Natural killer cell (primary cell): ENCODE measurements at regions not wholly inside any gene's neighbourhood (a gene's known extent, or its start where the extent isn't known, plus 50 kb on each side); places are given as distances from the start of the nearest gene placed in this dataset.
"Not testable (repeated sequence)": the region's sequence is repeated elsewhere in the genome, so short reads cannot be mapped to it uniquely, and the experiment has no call there.

Experiments
- ATAC-seq, 3 donors: fragments of 150-1000 bp in 2 of 3; fragments of 200-7000 bp in 1 of 3; cut with Tn5 transposase; 1 replicate in 1 of 3; 2 replicates in 2 of 3; pipeline ENCODE4 v1.10.0; 2021; ENCODE audit warnings: mild to moderate bottlenecking in 2 of 3, moderate library complexity in 2 of 3
- DNase-seq, 2 donors: peaks; one replicate each; pipeline versions ENCODE4 v3.0.0 to v3.0.0-alpha.2; 2013 to 2021; ENCODE audit warnings: mixed read lengths in 1 of 2
- H3K27ac ChIP-seq: one replicate; pipeline ENCODE4 v1.5.1; 2013; ENCODE audit warnings: mild to moderate bottlenecking, low read length
- H3K27me3 ChIP-seq: one replicate; pipeline ENCODE4 v1.6.1; 2013; ENCODE audit warnings: low read length; ENCODE audit not compliant: control insufficient read depth, insufficient read depth
- H3K36me3 ChIP-seq: one replicate; pipeline ENCODE4 v1.6.1; 2013; ENCODE audit warnings: low read length; ENCODE audit not compliant: control insufficient read depth, insufficient read depth
- H3K4me1 ChIP-seq: one replicate; pipeline ENCODE4 v1.6.1; 2013; ENCODE audit warnings: low read length; ENCODE audit not compliant: control insufficient read depth, insufficient read depth
- H3K4me3 ChIP-seq: one replicate; pipeline ENCODE4 v1.5.1; 2013; ENCODE audit warnings: low read length
- H3K9me3 ChIP-seq: one replicate; pipeline ENCODE4 v1.6.1; 2013; ENCODE audit warnings: low read length; ENCODE audit not compliant: control insufficient read depth, insufficient read depth
- H3K27ac Mint-ChIP-seq, 2 donors: one replicate each; pipeline ENCODE4 v1.8.0; 2022; ENCODE audit warnings: mild to moderate bottlenecking in 2 of 2, mixed read lengths in 2 of 2, moderate library complexity in 1 of 2
- H3K27me3 Mint-ChIP-seq, 2 donors: one replicate each; pipeline ENCODE4 v1.8.0; 2022; ENCODE audit warnings: low read depth in 2 of 2, mixed read lengths in 2 of 2
- H3K36me3 Mint-ChIP-seq: one replicate; pipeline ENCODE4 v1.8.0; 2022; ENCODE audit warnings: mixed read lengths
- H3K4me1 Mint-ChIP-seq, 2 donors: one replicate each; pipeline ENCODE4 v1.8.0; 2022; ENCODE audit warnings: mixed read lengths in 2 of 2
- H3K4me3 Mint-ChIP-seq: one replicate; pipeline ENCODE4 v1.8.0; 2022; ENCODE audit warnings: mild to moderate bottlenecking, moderate library complexity, mixed read lengths
- H3K9me3 Mint-ChIP-seq, 2 donors: one replicate each; pipeline ENCODE4 v1.8.0; 2022; ENCODE audit warnings: mixed read lengths in 2 of 2
- CTCF ChIP-seq: fragments of 200-600 bp; IDR thresholded peaks from one replicate; pipeline ENCODE4 v1.8.0; 2022; ENCODE audit warnings: antibody characterized with exemption
- WGBS: methylation state at CpG from one replicate; pipeline ENCODE4 v1.1.7; 2013; ENCODE audit warnings: missing lambda C conversion rate; ENCODE audit not compliant: insufficient coverage; 5-methylcytosine and 5-hydroxymethylcytosine counted together
- intact Hi-C: fragments of 100-400 bp; cut with micrococcal nuclease; formaldehyde crosslinking; loops from one replicate; pipeline ENCODE4 v1.14.2; 2022

- ATAC-seq (no peak), DNase-seq (no peak)
- no peaks in the 10 kb centered on the region for H3K27me3 Mint-ChIP-seq
- no peak overlapping the region for H3K27ac Mint-ChIP-seq
- Histone ChIP-seq H3K36me3 (no peaks in the 10 kb centered on the region), H3K9me3 (no peaks in the 10 kb centered on the region), H3K27me3 (no peaks in the 10 kb centered on the region), H3K4me3 (no peak overlapping the region), H3K4me1 (peaks cover 2% of the 10 kb centered on the region), H3K27ac (no peak overlapping the region)
- H3K4me1 Mint-ChIP-seq = no peaks in the 10 kb centered on the region
- no peak for TF ChIP-seq CTCF
- intact Hi-C loops = no loop called here
- H3K9me3 Mint-ChIP-seq = no peaks in the 10 kb centered on the region
- 90% methylated on average over 13 of the region's 13 CpGs for WGBS
- H3K36me3 Mint-ChIP-seq = no peaks in the 10 kb centered on the region
- H3K4me3 Mint-ChIP-seq = no peak overlapping the region
Observed at GRCh38 chr15:77901921-77902750, 175.4 kb downstream of the TBC1D2B start.

- no peaks in the 10 kb centered on the region for H3K36me3 ChIP-seq
- H3K4me3 Mint-ChIP-seq = no peak overlapping the region
- H3K27ac Mint-ChIP-seq = no peak overlapping the region
- H3K36me3 Mint-ChIP-seq = no peaks in the 10 kb centered on the region
- H3K9me3 ChIP-seq = no peaks in the 10 kb centered on the region
- H3K4me1 ChIP-seq = peaks cover 2% of the 10 kb centered on the region
- TF ChIP-seq CTCF = no peak
- no peaks in the 10 kb centered on the region for H3K27me3 ChIP-seq
- no peaks in the 10 kb centered on the region for H3K27me3 Mint-ChIP-seq
- H3K4me1 Mint-ChIP-seq = no peaks in the 10 kb centered on the region
- no peaks in the 10 kb centered on the region for H3K9me3 Mint-ChIP-seq
- no peak for ATAC-seq
- intact Hi-C loops = no loop called here
- no peak overlapping the region for H3K4me3 ChIP-seq
- no peak for DNase-seq
- 90% methylated on average over 18 of the region's 18 CpGs for WGBS
- no peak overlapping the region for H3K27ac ChIP-seq
Observed at GRCh38 chr15:77901251-77901881, 176.1 kb downstream of the TBC1D2B start.

GRCh38 chr15:77900331-77900963 lies 177.1 kb downstream of the TBC1D2B start:
- ATAC-seq (peak; percentile 46 to 64 (median 63)), DNase-seq (peak in 1 of 2 donors; percentile 48)
- H3K27me3 Mint-ChIP-seq, H3K27me3 ChIP-seq, H3K4me1 ChIP-seq, H3K27ac Mint-ChIP-seq, intact Hi-C loops, H3K4me1 Mint-ChIP-seq, H3K4me3 Mint-ChIP-seq, H3K9me3 Mint-ChIP-seq, H3K36me3 Mint-ChIP-seq, H3K4me3 ChIP-seq, H3K36me3 ChIP-seq, H3K27ac ChIP-seq, H3K9me3 ChIP-seq: not testable (repeated sequence)
- TF ChIP-seq CTCF = peak; percentile 22
- WGBS = 72% methylated on average over 24 of the region's 24 CpGs

- not testable (repeated sequence) for H3K4me3 Mint-ChIP-seq
Observed at GRCh38 chr15:77899776-77900175, 177.7 kb downstream of the TBC1D2B start.

More at GRCh38 chr15:77899776-77900175, 177.7 kb downstream of the TBC1D2B start:
- H3K36me3 Mint-ChIP-seq, H3K4me3 ChIP-seq, H3K4me1 ChIP-seq, DNase-seq, H3K27me3 ChIP-seq, H3K36me3 ChIP-seq, H3K27me3 Mint-ChIP-seq, H3K4me1 Mint-ChIP-seq, intact Hi-C loops, H3K9me3 ChIP-seq, ATAC-seq, H3K27ac ChIP-seq, H3K27ac Mint-ChIP-seq, H3K9me3 Mint-ChIP-seq: not testable (repeated sequence)
- 91% methylated on average over 1 of the region's 8 CpGs for WGBS
